H1 (cell line): ENCODE measurements at regions not wholly inside any gene's neighbourhood (a gene's known extent, or its start where the extent isn't known, plus 50 kb on each side); places are given as distances from the start of the nearest gene placed in this dataset.

Experiments used
- CTCF ChIA-PET: fragments of 300-600 bp; sonication (Branson Sonifier 250); formaldehyde crosslinking; loops from one replicate; lab custom pipeline; 2021; ENCODE audit not compliant: partially characterized antibody; lab: Charles Lee
- POLR2A ChIA-PET: fragments of 300-600 bp; sonication (Branson Sonifier 250); formaldehyde crosslinking; loops from one replicate; lab custom pipeline; 2021; ENCODE audit warnings: inconsistent platforms; ENCODE audit not compliant: partially characterized antibody; lab: Charles Lee
- DNase-seq, 2 experiments: peaks; one replicate each; pipeline versions ENCODE4 v3.0.0 to v3.0.0-alpha.2; 2010 to 2022; ENCODE audit warnings: low spot score in 2 of 2, low read depth in 1 of 2, mixed read lengths in 1 of 2
- FAIRE-seq: peaks from 2 replicates; lab custom pipeline; 2011; peaks lifted over from hg19 to GRCh38; lab: Jason Lieb, UNC
- H2AFZ ChIP-seq: 2 replicates; pipeline ENCODE4 v1.8.1; 2012; ENCODE audit warnings: low read length, inconsistent platforms
- H2AK5ac ChIP-seq: 2 replicates; pipeline ENCODE4 v1.6.1; 2013; ENCODE audit warnings: low read depth, low read length
- H2BK120ac ChIP-seq: replicated peaks from 2 replicates; pipeline ENCODE3; 2013; ENCODE audit warnings: low read depth, low read length, inconsistent platforms
- H2BK12ac ChIP-seq: 2 replicates; pipeline ENCODE4 v1.6.1; 2013; ENCODE audit warnings: low read depth, low read length
- H2BK15ac ChIP-seq: 2 replicates; pipeline ENCODE4 v1.6.1; 2013; ENCODE audit warnings: low read length
- H2BK20ac ChIP-seq: 2 replicates; pipeline ENCODE4 v1.6.1; 2013; ENCODE audit warnings: low read length
- H2BK5ac ChIP-seq: 2 replicates; pipeline ENCODE4 v1.6.1; 2013; ENCODE audit warnings: low read depth, low read length
- H3K14ac ChIP-seq: 2 replicates; pipeline ENCODE4 v1.6.1; 2013; ENCODE audit warnings: inconsistent platforms; ENCODE audit not compliant: insufficient read length
- H3K18ac ChIP-seq: 2 replicates; pipeline ENCODE4 v1.6.1; 2013; ENCODE audit warnings: low read length; ENCODE audit errors: extremely low read depth
- H3K23ac ChIP-seq: 2 replicates; pipeline ENCODE4 v1.6.1; 2013; ENCODE audit warnings: inconsistent platforms; ENCODE audit not compliant: insufficient read length
- H3K23me2 ChIP-seq: 2 replicates; pipeline ENCODE4 v1.6.1; 2013; ENCODE audit warnings: low read depth, low read length
- H3K27ac ChIP-seq: 2 replicates; pipeline ENCODE4 v1.6.1; 2011; ENCODE audit warnings: low read depth, low read length, inconsistent platforms
- H3K27me3 ChIP-seq, 4 experiments: replicated peaks in 1 of 4; 1 replicate in 1 of 4; 2 replicates in 3 of 4; pipeline versions ENCODE4 v1.6.1 to v1.8.1; 2011 to 2013; ENCODE audit warnings: low read length in 3 of 4, mild to moderate bottlenecking in 3 of 4, inconsistent platforms in 2 of 4, mixed read lengths in 2 of 4, moderate library complexity in 1 of 4; ENCODE audit not compliant: control insufficient read depth in 3 of 4, insufficient read depth in 3 of 4; ENCODE audit errors: extremely low read depth in 1 of 4
- H3K36me3 ChIP-seq, 4 experiments: 2 replicates each; pipeline versions ENCODE4 v1.6.1 to v1.8.1; 2011 to 2013; ENCODE audit warnings: mild to moderate bottlenecking in 4 of 4, low read length in 3 of 4, moderate library complexity in 2 of 4, control low read depth in 1 of 4, inconsistent platforms in 1 of 4; ENCODE audit not compliant: insufficient read depth in 4 of 4, control insufficient read depth in 2 of 4
- H3K4ac ChIP-seq: replicated peaks from 2 replicates; pipeline ENCODE3; 2013; ENCODE audit warnings: low read length, low read depth, mixed read lengths, inconsistent platforms; ENCODE audit not compliant: insufficient read length
- H3K4me1 ChIP-seq, 4 experiments: replicated peaks in 1 of 4; 1 replicate in 1 of 4; 2 replicates in 3 of 4; pipeline versions ENCODE4 v1.6.1 to v1.8.1; 2011 to 2013; ENCODE audit warnings: low read length in 3 of 4, inconsistent platforms in 2 of 4, mixed read lengths in 1 of 4; ENCODE audit not compliant: insufficient read depth in 4 of 4, control insufficient read depth in 3 of 4
- H3K4me2 ChIP-seq, 2 experiments: 2 replicates each; pipeline versions ENCODE4 v1.6.1 to v1.8.1; 2011 to 2013; ENCODE audit warnings: low read depth in 2 of 2, low read length in 2 of 2, control low read depth in 1 of 2, inconsistent platforms in 1 of 2, mild to moderate bottlenecking in 1 of 2; ENCODE audit not compliant: insufficient read depth in 1 of 2
- H3K4me3 ChIP-seq, 4 experiments: fragments of 200-600, 300-600 bp in 1 of 4; sonication (generic), shearing (Covaris generic), sonication (Bioruptor Twin) in 1 of 4; 2 replicates each; pipeline versions ENCODE4 v1.5.1 to v1.8.1; 2011 to 2016; ENCODE audit warnings: low read length in 4 of 4, low read depth in 3 of 4, control low read depth in 2 of 4, inconsistent platforms in 2 of 4, mild to moderate bottlenecking in 2 of 4, mixed read lengths in 1 of 4, moderate library complexity in 1 of 4; ENCODE audit not compliant: insufficient read depth in 2 of 4; ENCODE audit errors: extremely low read depth in 1 of 4
- H3K56ac ChIP-seq: replicated peaks from 2 replicates; pipeline ENCODE3; 2013; ENCODE audit warnings: low read depth, mild to moderate bottlenecking, mixed read lengths, low read length, inconsistent platforms; ENCODE audit not compliant: insufficient read length
- H3K79me1 ChIP-seq: 2 replicates; pipeline ENCODE4 v1.6.1; 2013; ENCODE audit warnings: low read depth, low read length, control low read depth
- H3K79me2 ChIP-seq, 2 experiments: 2 replicates each; pipeline versions ENCODE4 v1.6.1 to v1.8.1; 2012 to 2013; ENCODE audit warnings: low read length in 2 of 2, mild to moderate bottlenecking in 2 of 2, inconsistent platforms in 1 of 2; ENCODE audit not compliant: insufficient read depth in 2 of 2, control insufficient read depth in 1 of 2
- H3K9ac ChIP-seq, 4 experiments: replicated peaks in 1 of 4; 1 replicate in 1 of 4; 2 replicates in 3 of 4; pipeline versions ENCODE4 v1.6.1 to v1.8.1; 2011 to 2013; ENCODE audit warnings: low read depth in 3 of 4, low read length in 3 of 4, control low read depth in 2 of 4, mild to moderate bottlenecking in 2 of 4, moderate library complexity in 2 of 4, inconsistent platforms in 1 of 4; ENCODE audit errors: extremely low read depth in 1 of 4
- H3K9me3 ChIP-seq, 2 experiments: 2 replicates each; pipeline versions ENCODE4 v1.6.1 to v1.8.1; 2012 to 2013; ENCODE audit warnings: mild to moderate bottlenecking in 2 of 2, moderate library complexity in 2 of 2, control low read depth in 1 of 2, inconsistent platforms in 1 of 2, low read depth in 1 of 2, low read length in 1 of 2, mixed read lengths in 1 of 2; ENCODE audit not compliant: insufficient read depth in 2 of 2
- H4K20me1 ChIP-seq, 2 experiments: replicated peaks in 1 of 2; 2 replicates each; pipeline versions ENCODE3 to v1.8.1; 2011 to 2013; ENCODE audit warnings: inconsistent platforms in 2 of 2, low read length in 2 of 2, mild to moderate bottlenecking in 1 of 2; ENCODE audit not compliant: insufficient read depth in 2 of 2, control insufficient read depth in 1 of 2
- H4K5ac ChIP-seq: 2 replicates; pipeline ENCODE4 v1.6.1; 2013; ENCODE audit warnings: low read length, low read depth, mixed read lengths, inconsistent platforms; ENCODE audit not compliant: insufficient read length
- H4K8ac ChIP-seq: 2 replicates; pipeline ENCODE4 v1.8.0; 2013; ENCODE audit warnings: mild to moderate bottlenecking, moderate library complexity, low read length, inconsistent platforms; ENCODE audit not compliant: insufficient read depth; ENCODE audit errors: extremely low read depth
- H4K91ac ChIP-seq: replicated peaks from 2 replicates; pipeline ENCODE3; 2013; ENCODE audit warnings: low read length, mixed read lengths, inconsistent platforms; ENCODE audit not compliant: insufficient read length
- CEBPB ChIP-seq: IDR thresholded peaks from 2 replicates; pipeline ENCODE4 v1.6.1; 2012; ENCODE audit warnings: low read depth, low read length
- FOSL1 ChIP-seq: IDR thresholded peaks from 2 replicates; pipeline ENCODE4 v1.6.1; 2011; ENCODE audit warnings: mild to moderate bottlenecking, low read depth, low read length, moderate library complexity; ENCODE audit not compliant: insufficient read depth
- WGBS, 2 experiments: shearing (Covaris generic) in 1 of 2; methylation state at CpG; one replicate each; pipeline versions ENCODE4 v1.1.6 to v1.1.7; 2013 to 2015; ENCODE audit warnings: low lambda C conversion rate in 2 of 2, mixed read lengths in 2 of 2, inconsistent platforms in 1 of 2, low coverage in 1 of 2, missing lambda C conversion rate in 1 of 2; ENCODE audit not compliant: insufficient replicate concordance in 2 of 2, insufficient coverage in 1 of 2, insufficient read length in 1 of 2; ENCODE audit errors: extremely low coverage in 1 of 2, missing lambda C conversion rate in 1 of 2; 5-methylcytosine and 5-hydroxymethylcytosine counted together

DNA sequence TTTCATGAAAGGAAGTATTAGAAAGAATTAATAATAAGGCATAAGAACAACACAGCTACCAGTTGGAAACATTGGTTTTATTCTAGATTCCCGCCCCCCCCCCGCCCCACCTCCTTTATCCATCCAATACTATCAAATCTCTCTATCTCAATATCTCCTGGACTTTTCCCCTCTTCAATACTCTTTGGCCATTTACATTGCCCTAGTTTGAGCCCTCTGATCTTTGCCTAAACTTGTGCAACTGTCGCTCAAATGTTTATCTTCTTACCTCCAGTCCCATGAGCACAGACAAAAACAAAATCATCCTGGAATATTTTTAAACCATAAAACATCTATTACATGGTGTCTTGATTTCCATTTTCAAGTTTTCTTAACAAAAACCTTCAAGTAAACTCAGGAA, 488.2 kb downstream of the KLHL13 start:
- Histone ChIP-seq H3K36me3 (no peaks in the 10 kb centered on the region), H3K4ac (no peak overlapping the region), H2BK15ac (no peak overlapping the region), H4K5ac (no peak overlapping the region), H2BK5ac (no peak overlapping the region), H4K20me1 (no peaks in the 10 kb centered on the region), H3K56ac (no peak overlapping the region), H3K27ac (no peak overlapping the region), H3K23ac (no peak overlapping the region), H3K79me1 (no peaks in the 10 kb centered on the region), H3K79me2 (no peaks in the 10 kb centered on the region), H2BK20ac (no peak overlapping the region), H3K14ac (no peak overlapping the region), H3K23me2 (no peaks in the 10 kb centered on the region), H2BK12ac (no peak overlapping the region), H3K18ac (no peak overlapping the region), H2AFZ (no peak overlapping the region), H2AK5ac (no peak overlapping the region), H3K4me1 (no peaks in the 10 kb centered on the region), H3K4me3 (no peak overlapping the region), H3K9me3 (no peaks in the 10 kb centered on the region), H2BK120ac (no peak overlapping the region), H4K91ac (no peak overlapping the region), H3K27me3 (no peaks in the 10 kb centered on the region), H3K4me2 (no peak overlapping the region), H3K9ac (no peak overlapping the region), H4K8ac (no peak overlapping the region)
- ChIA-PET CTCF (no interaction called here), POLR2A (no interaction called here)
- 72% methylated on average over 1 of the region's 3 CpGs; no CpG with 5 or more reads in 1 of the 2 experiments for WGBS, 2 experiments
- no peak for DNase-seq
- FAIRE-seq: no peak
- TF ChIP-seq FOSL1 (no peak), CEBPB (no peak)
